Nephron progenitor cell (in vitro differentiated cells): ENCODE measurements at regions not wholly inside any gene's neighbourhood (a gene's known extent, or its start where the extent isn't known, plus 50 kb on each side); places are given as distances from the start of the nearest gene placed in this dataset.

Source experiments
- DNase-seq: peaks from one replicate; pipeline ENCODE4 v3.0.0; 2021
- H3K27ac Mint-ChIP-seq: 2 replicates; pipeline ENCODE4 v1.8.0; 2021; ENCODE audit warnings: mild to moderate bottlenecking, moderate library complexity, mixed read lengths
- H3K27me3 Mint-ChIP-seq: 2 replicates; pipeline ENCODE4 v1.8.0; 2021; ENCODE audit warnings: mild to moderate bottlenecking, low read depth, mixed read lengths; ENCODE audit not compliant: poor library complexity
- H3K36me3 Mint-ChIP-seq: 2 replicates; pipeline ENCODE4 v1.8.0; 2021; ENCODE audit warnings: low read depth, mixed read lengths
- H3K4me1 Mint-ChIP-seq: 2 replicates; pipeline ENCODE4 v1.8.0; 2021; ENCODE audit warnings: mixed read lengths
- H3K4me3 Mint-ChIP-seq: 2 replicates; pipeline ENCODE4 v1.8.0; 2021; ENCODE audit warnings: mild to moderate bottlenecking, moderate library complexity, mixed read lengths
- H3K9me3 Mint-ChIP-seq: 2 replicates; pipeline ENCODE4 v1.8.0; 2021; ENCODE audit warnings: mild to moderate bottlenecking, moderate library complexity, mixed read lengths
- TF ChIP-seq, protein P1 (sequence below): fragments of 200-600 bp; sonication (generic); IDR thresholded peaks from 2 replicates; pipeline ENCODE4 v1.5.0; 2021; ENCODE audit warnings: antibody characterized with exemption

- H3K4me1 Mint-ChIP-seq = peaks cover 3% of the 10 kb centered on the region
- no peaks in the 10 kb centered on the region for H3K36me3 Mint-ChIP-seq
- H3K27me3 Mint-ChIP-seq = peaks cover 4% of the 10 kb centered on the region
- H3K27ac Mint-ChIP-seq = no peak overlapping the region
- no peak for DNase-seq
- TF ChIP-seq, protein P1, sequence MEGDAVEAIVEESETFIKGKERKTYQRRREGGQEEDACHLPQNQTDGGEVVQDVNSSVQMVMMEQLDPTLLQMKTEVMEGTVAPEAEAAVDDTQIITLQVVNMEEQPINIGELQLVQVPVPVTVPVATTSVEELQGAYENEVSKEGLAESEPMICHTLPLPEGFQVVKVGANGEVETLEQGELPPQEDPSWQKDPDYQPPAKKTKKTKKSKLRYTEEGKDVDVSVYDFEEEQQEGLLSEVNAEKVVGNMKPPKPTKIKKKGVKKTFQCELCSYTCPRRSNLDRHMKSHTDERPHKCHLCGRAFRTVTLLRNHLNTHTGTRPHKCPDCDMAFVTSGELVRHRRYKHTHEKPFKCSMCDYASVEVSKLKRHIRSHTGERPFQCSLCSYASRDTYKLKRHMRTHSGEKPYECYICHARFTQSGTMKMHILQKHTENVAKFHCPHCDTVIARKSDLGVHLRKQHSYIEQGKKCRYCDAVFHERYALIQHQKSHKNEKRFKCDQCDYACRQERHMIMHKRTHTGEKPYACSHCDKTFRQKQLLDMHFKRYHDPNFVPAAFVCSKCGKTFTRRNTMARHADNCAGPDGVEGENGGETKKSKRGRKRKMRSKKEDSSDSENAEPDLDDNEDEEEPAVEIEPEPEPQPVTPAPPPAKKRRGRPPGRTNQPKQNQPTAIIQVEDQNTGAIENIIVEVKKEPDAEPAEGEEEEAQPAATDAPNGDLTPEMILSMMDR = no peak
- H3K4me3 Mint-ChIP-seq = no peak overlapping the region
- H3K9me3 Mint-ChIP-seq = peaks cover 4% of the 10 kb centered on the region
These were observed 89.0 kb upstream of the NMU start for GRCh38 chr4:55725057-55725456.

DNA sequence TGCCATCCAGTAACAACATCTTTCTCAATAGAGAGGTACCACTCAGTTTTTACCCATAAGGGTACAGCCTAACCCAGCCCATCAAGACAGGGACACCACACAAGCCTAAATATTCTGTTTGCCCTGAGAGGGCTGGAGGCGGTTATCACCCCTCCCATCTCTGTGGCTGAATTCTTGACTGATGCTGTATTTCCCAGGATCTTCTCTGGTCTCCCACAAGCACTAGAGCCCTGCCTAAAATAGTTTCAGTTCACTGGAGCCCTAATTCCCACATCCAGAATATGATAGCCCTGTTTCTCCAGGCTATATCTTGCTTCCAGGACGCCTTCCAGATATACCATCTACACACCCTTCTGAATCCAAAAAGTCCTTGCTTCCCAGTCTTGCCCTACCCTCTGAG, 91.6 kb upstream of the NMU start:
- TF ChIP-seq, protein P1 = no peak
- peaks cover 7% of the 10 kb centered on the region for H3K4me1 Mint-ChIP-seq
- H3K36me3 Mint-ChIP-seq = no peaks in the 10 kb centered on the region
- no peak overlapping the region for H3K27ac Mint-ChIP-seq
- peaks cover 4% of the 10 kb centered on the region for H3K9me3 Mint-ChIP-seq
- H3K27me3 Mint-ChIP-seq = peaks cover 7% of the 10 kb centered on the region
- no peak for DNase-seq
- H3K4me3 Mint-ChIP-seq = no peak overlapping the region

DNA sequence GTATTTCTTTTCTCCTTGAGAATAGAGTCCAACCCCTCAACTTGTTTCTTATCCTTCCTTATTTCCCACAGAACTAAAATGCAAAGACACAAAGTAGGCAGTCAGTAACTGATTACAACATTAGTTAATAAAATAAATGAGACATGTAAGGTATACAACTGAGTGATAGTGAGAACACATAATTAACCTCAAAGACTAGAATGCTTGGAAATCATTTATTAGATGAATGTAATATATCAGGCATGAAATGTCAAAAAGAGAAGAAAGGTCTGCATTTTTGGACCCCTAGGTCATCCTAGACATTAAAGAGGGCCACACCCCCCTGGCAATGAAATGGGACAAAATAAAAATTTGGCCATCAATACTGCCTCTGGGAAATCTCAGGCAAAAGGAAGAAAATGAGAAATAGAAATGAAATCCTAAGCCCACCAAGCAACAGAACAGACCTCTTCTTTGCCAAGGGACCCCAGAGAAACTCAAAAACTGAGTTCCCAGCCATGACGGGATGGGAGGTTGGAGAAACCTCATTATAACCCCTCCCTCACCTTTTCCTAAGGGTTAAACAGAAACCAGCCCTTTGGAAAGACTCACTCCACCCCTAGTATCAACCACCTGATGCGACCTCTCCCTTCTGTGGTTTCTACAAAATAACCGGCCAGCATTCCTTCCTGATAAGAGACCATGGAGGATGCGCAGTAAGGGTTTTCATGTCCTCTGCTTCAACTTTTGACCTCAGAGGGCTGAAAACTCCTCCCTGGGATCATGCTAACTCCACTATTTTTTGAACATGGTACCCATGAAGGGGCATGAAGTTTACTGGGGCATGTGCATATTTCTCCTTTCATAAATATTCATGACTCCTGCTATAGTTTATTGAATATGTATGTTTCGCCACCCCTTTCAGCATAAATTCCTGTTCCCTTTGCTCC, 90.0 kb upstream of the EXOC1L start:
- DNase-seq = no peak
- H3K4me1 Mint-ChIP-seq = peaks cover 7% of the 10 kb centered on the region
- H3K9me3 Mint-ChIP-seq = peaks cover 4% of the 10 kb centered on the region
- no peak overlapping the region for H3K27ac Mint-ChIP-seq
- no peak overlapping the region for H3K4me3 Mint-ChIP-seq
- H3K36me3 Mint-ChIP-seq = no peaks in the 10 kb centered on the region
- TF ChIP-seq, protein P1 = no peak
- H3K27me3 Mint-ChIP-seq = peaks cover 7% of the 10 kb centered on the region

DNA sequence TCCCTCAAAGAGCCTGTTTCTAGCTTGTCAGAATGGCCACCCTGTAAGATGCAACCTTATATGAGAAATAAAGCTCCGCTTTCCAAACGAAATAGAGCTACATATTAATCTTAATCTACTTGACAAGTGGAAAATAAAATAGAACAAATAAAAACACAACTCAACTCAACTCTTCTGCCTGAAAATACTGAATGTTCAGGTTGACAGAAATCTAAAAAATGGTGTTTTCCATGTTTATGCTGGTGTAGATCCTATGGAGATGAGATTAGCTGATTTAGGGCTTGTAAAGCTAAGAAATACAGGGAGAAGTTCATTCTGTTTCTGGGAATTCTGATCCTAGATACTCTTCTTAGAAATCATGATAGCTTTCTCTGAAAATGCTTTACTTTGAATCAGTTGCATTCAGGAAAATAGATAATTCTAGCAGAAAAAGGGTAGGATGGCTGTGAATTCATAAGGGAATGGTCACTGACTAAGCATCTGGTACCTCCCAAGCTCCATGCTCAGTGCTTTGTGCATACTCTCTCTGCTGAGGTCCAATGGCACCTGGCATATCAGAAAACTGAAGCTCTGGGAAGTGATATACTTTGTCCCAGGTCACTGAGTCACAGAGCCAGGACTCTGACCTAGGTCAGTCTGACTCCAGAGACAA, 89.2 kb upstream of the EXOC1L start:
- no peak for DNase-seq
- H3K27ac Mint-ChIP-seq = no peak overlapping the region
- peaks cover 4% of the 10 kb centered on the region for H3K9me3 Mint-ChIP-seq
- H3K4me3 Mint-ChIP-seq = no peak overlapping the region
- H3K36me3 Mint-ChIP-seq = no peaks in the 10 kb centered on the region
- H3K4me1 Mint-ChIP-seq = peaks cover 7% of the 10 kb centered on the region
- peaks cover 7% of the 10 kb centered on the region for H3K27me3 Mint-ChIP-seq
- TF ChIP-seq, protein P1 = no peak

DNA sequence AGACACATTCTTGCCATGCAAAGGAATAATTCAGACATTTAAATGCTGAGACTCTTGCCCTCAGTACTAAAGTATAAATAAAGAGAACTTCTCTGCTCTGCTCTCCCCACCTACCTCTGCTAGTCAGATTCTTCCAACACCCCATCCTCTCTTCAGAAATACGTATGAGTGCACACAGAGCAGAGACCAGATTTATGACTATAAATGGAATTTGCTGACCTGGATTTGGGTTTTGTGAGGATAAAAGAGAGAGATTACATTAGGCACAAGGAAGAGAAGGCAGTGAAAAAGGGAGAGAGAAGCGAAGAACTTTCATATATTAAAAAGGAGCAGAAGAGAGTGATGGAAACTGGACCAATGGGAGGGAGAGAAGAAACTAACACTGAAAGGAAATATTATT, 87.6 kb upstream of the EXOC1L start:
- peaks cover 3% of the 10 kb centered on the region for H3K27me3 Mint-ChIP-seq
- TF ChIP-seq, protein P1 = no peak
- H3K9me3 Mint-ChIP-seq = peaks cover 4% of the 10 kb centered on the region
- no peak for DNase-seq
- no peak overlapping the region for H3K4me3 Mint-ChIP-seq
- H3K36me3 Mint-ChIP-seq = no peaks in the 10 kb centered on the region
- H3K27ac Mint-ChIP-seq = no peak overlapping the region
- H3K4me1 Mint-ChIP-seq = peaks cover 7% of the 10 kb centered on the region
